ENCODE measurements at regions not wholly inside any gene's neighbourhood (a gene's known extent, or its start where the extent isn't known, plus 50 kb on each side); places are given as distances from the start of the nearest gene placed in this dataset.

DNA sequence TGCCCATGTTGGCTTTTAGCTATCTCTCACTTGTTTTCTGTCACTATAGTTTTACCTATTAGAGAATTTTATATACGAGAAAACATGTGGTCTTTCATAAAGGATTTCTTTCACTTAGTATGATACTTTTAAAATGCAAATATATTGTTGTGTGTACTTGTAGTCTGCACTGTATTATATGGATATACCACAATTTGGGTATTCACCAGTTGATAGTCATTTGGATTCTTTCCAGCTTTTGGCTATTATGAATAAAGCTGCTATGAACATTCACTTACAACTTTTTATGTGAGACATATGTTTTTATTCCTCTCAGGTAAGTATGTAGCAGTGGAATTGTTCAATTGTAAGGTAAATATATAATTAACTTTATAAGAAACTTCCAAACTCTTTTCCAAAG, 441.5 kb downstream of the GPATCH2 start:
- DNase-seq (ENCODE audit: insufficient read length, low spot score) (no peak), FAIRE-seq (no peak)
- TF ChIP-seq POLR2A (IDR thresholded peaks at IDR 0.05; ENCODE audit: low read depth, low read length) = no peak
- no peak for TF ChIP-seq SPI1 (IDR thresholded peaks at IDR 0.05; ENCODE audit: low read depth, low read length)
- no peak for TF ChIP-seq POLR2AphosphoS5 (IDR thresholded peaks at IDR 0.05; ENCODE audit: low read depth, low read length)
- no peak for TF ChIP-seq POU2F2 (IDR thresholded peaks at IDR 0.05; ENCODE audit: low read depth, low read length)
- no peak for TF ChIP-seq PAX5 (IDR thresholded peaks at IDR 0.05; ENCODE audit: insufficient read depth, low read length, severe bottlenecking)
- TF ChIP-seq TAF1 (IDR thresholded peaks at IDR 0.05; ENCODE audit: low read depth, low read length) = no peak

DNA sequence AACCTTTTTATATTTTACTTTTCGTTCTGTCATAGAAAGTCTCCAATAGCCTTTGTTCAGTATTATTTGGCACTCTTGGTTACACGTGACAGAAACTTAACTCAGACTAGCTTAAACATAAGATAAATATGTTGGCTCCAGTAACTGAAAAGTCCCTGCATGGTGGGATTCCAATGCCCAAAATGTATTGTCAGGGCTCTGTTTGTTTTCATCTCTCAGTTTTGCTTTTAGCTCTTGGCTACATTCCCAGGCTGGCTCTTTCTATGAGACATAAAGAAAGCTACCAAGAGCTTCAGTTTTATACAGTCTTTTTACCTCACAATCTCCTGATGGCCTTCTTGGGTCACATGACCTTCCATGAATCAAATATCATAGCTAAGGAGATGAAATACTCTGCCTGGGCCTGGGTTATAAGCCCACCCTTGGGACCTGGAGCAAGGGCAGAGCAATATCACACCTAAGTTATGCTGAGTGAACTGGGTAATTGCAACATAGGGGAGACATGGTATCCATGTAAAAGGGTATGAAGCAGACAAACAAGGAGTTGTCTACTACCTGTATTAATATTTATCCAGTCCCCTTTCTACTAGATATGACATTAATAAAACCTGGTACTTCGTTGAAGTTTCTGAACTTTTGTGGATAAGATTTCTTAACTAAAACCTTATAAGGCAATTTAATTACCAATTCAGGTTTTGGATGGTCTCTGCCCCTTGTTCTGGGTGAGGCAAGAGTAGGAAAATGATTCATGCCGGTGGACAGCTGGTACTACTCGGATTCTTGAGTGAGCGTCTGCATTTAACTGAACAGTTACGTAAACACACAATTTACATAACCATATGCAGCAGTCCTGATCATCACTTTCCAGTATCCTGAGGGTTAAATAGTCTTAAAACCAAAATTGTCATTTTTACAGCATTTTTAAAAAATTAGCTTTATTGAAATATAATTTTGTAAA, 442.3 kb downstream of the GPATCH2 start:
- DNase-seq (ENCODE audit: insufficient read length, low spot score) (no peak), FAIRE-seq (no peak)
- TF ChIP-seq POLR2A (IDR thresholded peaks at IDR 0.05; ENCODE audit: low read depth, low read length) (no peak), PAX5 (IDR thresholded peaks at IDR 0.05; ENCODE audit: insufficient read depth, low read length, severe bottlenecking) (no peak), TAF1 (IDR thresholded peaks at IDR 0.05; ENCODE audit: low read depth, low read length) (no peak), POLR2AphosphoS5 (IDR thresholded peaks at IDR 0.05; ENCODE audit: low read depth, low read length) (no peak)

DNA sequence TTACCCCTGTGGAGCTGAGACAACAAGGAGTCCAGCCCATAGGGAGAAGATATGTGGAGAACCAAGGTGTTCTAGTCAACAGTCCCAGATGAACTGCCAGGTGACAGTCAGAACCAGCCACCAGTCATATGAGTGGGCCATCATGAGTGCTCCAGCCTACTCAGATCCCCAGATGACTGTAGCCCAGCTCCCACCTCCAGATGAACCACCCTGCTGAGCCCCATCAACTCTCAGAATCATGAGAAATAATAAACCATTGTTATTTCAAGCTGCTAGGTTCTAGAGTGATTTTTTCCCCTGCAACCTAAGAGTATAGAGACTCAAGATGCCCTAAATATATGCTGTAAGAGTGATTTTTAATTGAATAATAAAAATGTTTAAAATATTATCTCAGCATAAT, 444.2 kb downstream of the GPATCH2 start:
- TF ChIP-seq PAX5 (IDR thresholded peaks at IDR 0.05; ENCODE audit: insufficient read depth, low read length, severe bottlenecking) (no peak), POU2F2 (IDR thresholded peaks at IDR 0.05; ENCODE audit: low read depth, low read length) (no peak), SPI1 (IDR thresholded peaks at IDR 0.05; ENCODE audit: low read depth, low read length) (no peak), POLR2A (IDR thresholded peaks at IDR 0.05; ENCODE audit: low read depth, low read length) (no peak), TAF1 (IDR thresholded peaks at IDR 0.05; ENCODE audit: low read depth, low read length) (no peak), POLR2AphosphoS5 (IDR thresholded peaks at IDR 0.05; ENCODE audit: low read depth, low read length) (no peak)
- no peak for FAIRE-seq
- DNase-seq (ENCODE audit: insufficient read length, low spot score) = no peak

DNA sequence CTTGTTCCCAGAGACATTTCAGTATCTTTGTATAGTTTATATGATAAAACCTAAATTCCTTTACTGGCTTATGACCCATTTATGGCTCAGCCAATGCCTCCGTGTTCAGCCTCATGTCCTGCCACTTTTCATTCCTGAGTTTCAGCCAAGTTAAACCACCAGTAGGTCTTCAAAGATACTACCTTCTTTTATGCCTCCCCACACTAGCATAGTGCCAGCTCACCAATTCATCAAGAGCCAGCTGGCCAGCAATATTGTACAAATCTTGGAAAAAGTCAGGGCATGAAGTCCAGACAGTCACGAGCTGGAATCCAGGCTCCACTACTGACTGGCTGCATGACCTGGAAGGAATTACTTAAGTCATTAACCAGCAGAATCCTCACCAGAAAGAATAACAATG, 446.0 kb downstream of the GPATCH2 start:
- DNase-seq (ENCODE audit: insufficient read length, low spot score) (no peak), FAIRE-seq (no peak)
- TF ChIP-seq SPI1 (IDR thresholded peaks at IDR 0.05; ENCODE audit: low read depth, low read length) = no peak
- TF ChIP-seq TAF1 (IDR thresholded peaks at IDR 0.05; ENCODE audit: low read depth, low read length) = no peak
- no peak for TF ChIP-seq POU2F2 (IDR thresholded peaks at IDR 0.05; ENCODE audit: low read depth, low read length)
- no peak for TF ChIP-seq PAX5 (IDR thresholded peaks at IDR 0.05; ENCODE audit: insufficient read depth, low read length, severe bottlenecking)
- TF ChIP-seq POLR2AphosphoS5 (IDR thresholded peaks at IDR 0.05; ENCODE audit: low read depth, low read length) = no peak
- no peak for TF ChIP-seq POLR2A (IDR thresholded peaks at IDR 0.05; ENCODE audit: low read depth, low read length)

DNA sequence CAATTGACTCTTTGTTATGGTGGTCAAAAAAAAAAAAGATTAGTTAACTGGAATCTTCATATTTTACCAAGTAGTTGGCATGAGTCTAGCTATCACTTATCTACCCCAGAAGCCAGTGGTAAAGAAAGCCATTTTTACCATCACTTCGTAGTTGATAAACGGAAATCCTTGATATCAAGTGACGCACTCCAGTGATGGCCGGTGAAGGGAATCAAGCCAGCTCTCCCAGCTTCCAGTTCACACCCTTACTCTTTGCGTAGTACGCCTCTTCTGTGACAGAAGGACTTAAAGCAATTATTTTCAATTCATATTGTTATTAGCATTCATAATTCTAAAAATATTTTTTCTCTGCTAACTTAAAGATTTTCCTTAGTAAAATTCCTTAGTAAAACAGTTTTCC, 447.9 kb downstream of the GPATCH2 start:
- FAIRE-seq (no peak), DNase-seq (ENCODE audit: insufficient read length, low spot score) (no peak)
- no peak for TF ChIP-seq TAF1 (IDR thresholded peaks at IDR 0.05; ENCODE audit: low read depth, low read length)
- TF ChIP-seq PAX5 (IDR thresholded peaks at IDR 0.05; ENCODE audit: insufficient read depth, low read length, severe bottlenecking) = no peak
- no peak for TF ChIP-seq SPI1 (IDR thresholded peaks at IDR 0.05; ENCODE audit: low read depth, low read length)
- no peak for TF ChIP-seq POU2F2 (IDR thresholded peaks at IDR 0.05; ENCODE audit: low read depth, low read length)
- no peak for TF ChIP-seq POLR2AphosphoS5 (IDR thresholded peaks at IDR 0.05; ENCODE audit: low read depth, low read length)
- TF ChIP-seq POLR2A (IDR thresholded peaks at IDR 0.05; ENCODE audit: low read depth, low read length) = no peak

DNA sequence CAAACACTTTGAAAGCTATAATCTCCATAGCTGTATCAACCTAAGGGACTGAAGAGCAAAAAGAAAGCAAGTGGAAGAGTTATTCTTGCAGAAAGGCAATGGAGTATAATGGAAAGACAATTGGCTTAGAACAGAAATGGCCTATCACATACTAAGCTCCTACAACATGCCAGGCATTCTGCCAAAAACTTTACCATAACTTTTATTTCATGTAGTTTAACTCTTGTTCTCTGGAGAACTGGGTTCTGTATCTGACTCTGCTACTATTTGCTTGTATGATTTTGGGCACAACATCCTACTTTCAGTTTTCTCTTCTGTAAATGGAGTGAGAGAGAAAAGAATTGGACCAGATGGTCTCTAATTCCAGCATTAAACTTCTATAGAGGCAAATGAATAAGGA, 449.1 kb downstream of the GPATCH2 start:
- TF ChIP-seq POLR2AphosphoS5 (IDR thresholded peaks at IDR 0.05; ENCODE audit: low read depth, low read length) = no peak
- DNase-seq (ENCODE audit: insufficient read length, low spot score) (no peak), FAIRE-seq (no peak)

DNA sequence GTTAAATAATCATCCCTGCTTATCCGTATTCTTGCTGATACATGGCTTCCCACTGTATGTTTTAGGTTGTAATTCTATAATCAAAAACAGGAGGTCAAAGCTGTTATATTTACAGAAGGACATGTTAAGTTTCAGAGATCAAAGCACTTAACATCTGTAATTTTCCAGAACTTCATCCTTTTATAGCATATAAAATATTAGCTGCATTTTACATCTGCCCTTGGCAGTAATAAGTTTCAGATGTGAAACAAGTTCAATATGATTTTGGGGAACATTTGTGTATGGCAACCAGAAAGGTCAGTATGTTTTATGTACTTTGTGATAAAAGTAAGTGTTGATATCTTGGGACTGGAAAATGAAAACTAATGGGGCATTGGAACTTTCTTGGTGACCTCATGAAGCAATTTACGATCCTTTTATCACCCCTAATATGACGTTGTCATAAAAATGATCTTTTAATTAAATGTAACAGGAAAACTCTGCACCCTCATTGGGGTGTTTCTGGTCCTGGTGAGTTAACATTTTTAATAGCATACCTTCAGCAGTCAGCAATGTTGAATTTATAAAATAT, 449.6 kb downstream of the GPATCH2 start:
- DNase-seq (ENCODE audit: insufficient read length, low spot score) = no peak
- FAIRE-seq = no peak
- TF ChIP-seq PAX5 (IDR thresholded peaks at IDR 0.05; ENCODE audit: insufficient read depth, low read length, severe bottlenecking) = no peak
- no peak for TF ChIP-seq POLR2A (IDR thresholded peaks at IDR 0.05; ENCODE audit: low read depth, low read length)
- TF ChIP-seq SPI1 (IDR thresholded peaks at IDR 0.05; ENCODE audit: low read depth, low read length) = no peak
- no peak for TF ChIP-seq TAF1 (IDR thresholded peaks at IDR 0.05; ENCODE audit: low read depth, low read length)
- TF ChIP-seq POU2F2 (IDR thresholded peaks at IDR 0.05; ENCODE audit: low read depth, low read length) = no peak
- TF ChIP-seq POLR2AphosphoS5 (IDR thresholded peaks at IDR 0.05; ENCODE audit: low read depth, low read length) = no peak

DNA sequence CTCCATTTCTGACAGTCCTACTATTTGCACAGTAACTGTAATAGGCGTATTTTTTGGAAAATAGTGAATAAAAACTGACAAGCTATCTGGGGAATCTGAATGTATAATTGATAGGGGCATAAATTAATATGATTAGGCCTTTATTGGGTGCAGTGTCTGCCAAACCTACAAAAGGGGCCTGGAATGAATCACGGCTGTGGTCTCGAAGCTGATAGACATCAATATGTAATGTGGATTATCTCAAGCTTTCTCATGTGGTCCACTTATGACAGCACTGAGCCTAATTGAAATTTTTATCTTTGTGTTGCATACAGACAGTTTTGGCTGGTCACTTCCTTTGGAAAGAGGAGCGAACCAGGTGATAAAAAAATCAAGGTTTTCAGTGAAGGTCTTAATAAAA, 450.4 kb downstream of the GPATCH2 start:
- no peak for TF ChIP-seq TAF1 (IDR thresholded peaks at IDR 0.05; ENCODE audit: low read depth, low read length)
- TF ChIP-seq POLR2AphosphoS5 (IDR thresholded peaks at IDR 0.05; ENCODE audit: low read depth, low read length) = no peak
- TF ChIP-seq POLR2A (IDR thresholded peaks at IDR 0.05; ENCODE audit: low read depth, low read length) = no peak
- TF ChIP-seq SPI1 (IDR thresholded peaks at IDR 0.05; ENCODE audit: low read depth, low read length) = no peak
- no peak for TF ChIP-seq PAX5 (IDR thresholded peaks at IDR 0.05; ENCODE audit: insufficient read depth, low read length, severe bottlenecking)
- no peak for TF ChIP-seq POU2F2 (IDR thresholded peaks at IDR 0.05; ENCODE audit: low read depth, low read length)
- FAIRE-seq = no peak
- DNase-seq (ENCODE audit: insufficient read length, low spot score) = no peak

DNA sequence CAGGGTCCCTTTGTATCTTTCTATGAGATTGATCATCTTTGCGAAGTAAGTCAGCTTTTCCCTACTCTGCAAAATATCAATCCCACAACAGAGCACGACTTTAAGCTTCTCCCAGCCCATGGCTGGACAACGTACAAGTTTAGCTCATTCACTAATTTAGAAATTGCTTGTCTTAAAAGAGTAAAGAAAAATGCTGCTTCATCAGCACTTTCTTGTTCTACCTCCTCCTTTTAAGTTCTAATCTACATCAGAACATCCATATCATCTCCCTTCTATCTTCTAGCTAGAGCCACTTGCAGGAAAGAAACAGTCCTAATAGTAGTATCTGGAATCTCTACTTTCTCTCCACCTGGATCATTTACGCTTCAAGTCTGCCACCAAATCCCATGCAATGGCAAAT, 441.2 kb upstream of the ESRRG start:
- DNase-seq (ENCODE audit: insufficient read length, low spot score) (no peak), FAIRE-seq (no peak)
- TF ChIP-seq SPI1 (IDR thresholded peaks at IDR 0.05; ENCODE audit: low read depth, low read length) (no peak), POLR2AphosphoS5 (IDR thresholded peaks at IDR 0.05; ENCODE audit: low read depth, low read length) (no peak), PAX5 (IDR thresholded peaks at IDR 0.05; ENCODE audit: insufficient read depth, low read length, severe bottlenecking) (no peak), TAF1 (IDR thresholded peaks at IDR 0.05; ENCODE audit: low read depth, low read length) (no peak), POU2F2 (IDR thresholded peaks at IDR 0.05; ENCODE audit: low read depth, low read length) (no peak), POLR2A (IDR thresholded peaks at IDR 0.05; ENCODE audit: low read depth, low read length) (no peak)

Measured in GM12891 (cell line).